ENCODE measurements at regions not wholly inside any gene's neighbourhood (a gene's known extent, or its start where the extent isn't known, plus 50 kb on each side); places are given as distances from the start of the nearest gene placed in this dataset.

- H4K91ac ChIP-seq (ENCODE audit: low read length), result no peak overlapping the region
- H3K79me1 ChIP-seq (replicated peaks; ENCODE audit: low read length, poor library complexity, severe bottlenecking), result no peaks in the 10 kb centered on the region
- H2BK5ac ChIP-seq (ENCODE audit: low read depth, low read length, poor library complexity, severe bottlenecking), result no peak overlapping the region
- H4K8ac ChIP-seq (ENCODE audit: low read length), result no peak overlapping the region
- H3K18ac ChIP-seq (ENCODE audit: low read depth in 1 of 2, low read length in 2 of 2), result no peak overlapping the region
- H3K4me3 ChIP-seq (ENCODE audit: insufficient read depth in 1 of 2, low read depth in 1 of 2, low read length in 2 of 2), result no peak overlapping the region
- WGBS, result 74% methylated on average over 8 of the region's 8 CpGs
- DNase-seq, result no peak
- no peak overlapping the region for H2BK120ac ChIP-seq (ENCODE audit: low read depth, low read length)
- no peak overlapping the region for H3K9ac ChIP-seq (ENCODE audit: low read length)
- H3K4ac ChIP-seq (ENCODE audit: low read depth in 1 of 2, low read length in 2 of 2), result no peak overlapping the region
- no peaks in the 10 kb centered on the region for H3K9me3 ChIP-seq (ENCODE audit: control insufficient read depth, low read length)
- H2AK5ac ChIP-seq (ENCODE audit: low read length, severe bottlenecking), result no peak overlapping the region
- H3K27ac ChIP-seq (ENCODE audit: low read length, poor library complexity, severe bottlenecking), result no peak overlapping the region
- peak overlapping the region; percentile 27 for H2BK15ac ChIP-seq (ENCODE audit: low read depth, poor library complexity, severe bottlenecking)
- H2BK12ac ChIP-seq (ENCODE audit: low read length in 2 of 2), result peak overlapping the region in 1 of 2 experiments; percentile 38
- peaks cover 15% of the 10 kb centered on the region for H3K4me1 ChIP-seq (ENCODE audit: control insufficient read depth, insufficient read depth, low read depth, low read length)
- H3K27me3 ChIP-seq (ENCODE audit: control insufficient read depth in 1 of 2, insufficient read depth in 1 of 2, low read length in 2 of 2), result peaks cover 0 to 25% of the 10 kb centered on the region in 2 experiments
- no peak overlapping the region for H2AFZ ChIP-seq (ENCODE audit: low read depth, low read length)
- no peak overlapping the region for H3K23ac ChIP-seq (ENCODE audit: low read length in 2 of 2)
- H3K14ac ChIP-seq (ENCODE audit: low read length in 2 of 2), result no peak overlapping the region
- no peaks in the 10 kb centered on the region for H3K36me3 ChIP-seq (ENCODE audit: control insufficient read depth in 1 of 2, insufficient read depth in 2 of 2, low read depth in 1 of 2, low read length in 2 of 2)
- no peak overlapping the region for H3K4me2 ChIP-seq (ENCODE audit: low read length, poor library complexity, severe bottlenecking)
These were observed 88.5 kb downstream of the LINGO1 start for GRCh38 chr15:77544162-77544561.

- Histone ChIP-seq H3K4me3 (ENCODE audit: insufficient read depth in 1 of 2, low read depth in 1 of 2, low read length in 2 of 2) (peak overlapping the region; percentile 30 to 65), H3K9me3 (ENCODE audit: control insufficient read depth, low read length) (no peaks in the 10 kb centered on the region), H2AK5ac (ENCODE audit: low read length, severe bottlenecking) (no peak overlapping the region), H2AFZ (ENCODE audit: low read depth, low read length) (peak overlapping the region; percentile 57), H2BK12ac (ENCODE audit: low read length in 2 of 2) (peak overlapping the region; percentile 87 to 97), H4K91ac (ENCODE audit: low read length) (peak overlapping the region; percentile 66), H3K18ac (ENCODE audit: low read depth in 1 of 2, low read length in 2 of 2) (peak overlapping the region; percentile 46 to 77), H3K4me2 (ENCODE audit: low read length, poor library complexity, severe bottlenecking) (peak overlapping the region; percentile 69), H3K23ac (ENCODE audit: low read length in 2 of 2) (no peak overlapping the region), H3K27ac (ENCODE audit: low read length, poor library complexity, severe bottlenecking) (no peak overlapping the region), H3K4me1 (ENCODE audit: control insufficient read depth, insufficient read depth, low read depth, low read length) (peaks cover 15% of the 10 kb centered on the region), H3K27me3 (ENCODE audit: control insufficient read depth in 1 of 2, insufficient read depth in 1 of 2, low read length in 2 of 2) (peaks cover 0 to 21% of the 10 kb centered on the region in 2 experiments), H3K14ac (ENCODE audit: low read length in 2 of 2) (peak overlapping the region in 1 of 2 experiments; percentile 37), H2BK5ac (ENCODE audit: low read depth, low read length, poor library complexity, severe bottlenecking) (no peak overlapping the region), H3K36me3 (ENCODE audit: control insufficient read depth in 1 of 2, insufficient read depth in 2 of 2, low read depth in 1 of 2, low read length in 2 of 2) (no peaks in the 10 kb centered on the region), H2BK15ac (ENCODE audit: low read depth, poor library complexity, severe bottlenecking) (peak overlapping the region; percentile 73), H3K4ac (ENCODE audit: low read depth in 1 of 2, low read length in 2 of 2) (peak overlapping the region; percentile 53 to 68), H3K9ac (ENCODE audit: low read length) (peak overlapping the region; percentile 85), H2BK120ac (ENCODE audit: low read depth, low read length) (peak overlapping the region; percentile 87), H3K79me1 (replicated peaks; ENCODE audit: low read length, poor library complexity, severe bottlenecking) (no peaks in the 10 kb centered on the region), H4K8ac (ENCODE audit: low read length) (peak overlapping the region; percentile 86)
- 20% methylated on average over 32 of the region's 32 CpGs for WGBS
- DNase-seq, result peak; percentile 85
These were observed 89.4 kb downstream of the LINGO1 start for GRCh38 chr15:77543159-77543882.

GRCh38 chr15:77542491-77543001 is 90.2 kb downstream of the LINGO1 start:
- Histone ChIP-seq H3K4me3 (ENCODE audit: insufficient read depth in 1 of 2, low read depth in 1 of 2, low read length in 2 of 2) (peak overlapping the region in 1 of 2 experiments; percentile 65), H3K27ac (ENCODE audit: low read length, poor library complexity, severe bottlenecking) (no peak overlapping the region), H3K4ac (ENCODE audit: low read depth in 1 of 2, low read length in 2 of 2) (peak overlapping the region; percentile 40 to 68), H3K27me3 (ENCODE audit: control insufficient read depth in 1 of 2, insufficient read depth in 1 of 2, low read length in 2 of 2) (peaks cover 3 to 18% of the 10 kb centered on the region in 2 experiments), H3K4me1 (ENCODE audit: control insufficient read depth, insufficient read depth, low read depth, low read length) (peaks cover 15% of the 10 kb centered on the region), H3K23ac (ENCODE audit: low read length in 2 of 2) (no peak overlapping the region), H3K9ac (ENCODE audit: low read length) (peak overlapping the region; percentile 85), H2AK5ac (ENCODE audit: low read length, severe bottlenecking) (no peak overlapping the region), H2BK12ac (ENCODE audit: low read length in 2 of 2) (peak overlapping the region; percentile 49 to 92), H3K79me1 (replicated peaks; ENCODE audit: low read length, poor library complexity, severe bottlenecking) (no peaks in the 10 kb centered on the region), H2BK5ac (ENCODE audit: low read depth, low read length, poor library complexity, severe bottlenecking) (no peak overlapping the region), H3K4me2 (ENCODE audit: low read length, poor library complexity, severe bottlenecking) (no peak overlapping the region), H2AFZ (ENCODE audit: low read depth, low read length) (peak overlapping the region; percentile 2), H2BK120ac (ENCODE audit: low read depth, low read length) (no peak overlapping the region), H3K14ac (ENCODE audit: low read length in 2 of 2) (no peak overlapping the region), H3K36me3 (ENCODE audit: control insufficient read depth in 1 of 2, insufficient read depth in 2 of 2, low read depth in 1 of 2, low read length in 2 of 2) (no peaks in the 10 kb centered on the region), H4K91ac (ENCODE audit: low read length) (peak overlapping the region; percentile 66), H3K18ac (ENCODE audit: low read depth in 1 of 2, low read length in 2 of 2) (peak overlapping the region in 1 of 2 experiments; percentile 48), H2BK15ac (ENCODE audit: low read depth, poor library complexity, severe bottlenecking) (peak overlapping the region; percentile 73), H4K8ac (ENCODE audit: low read length) (peak overlapping the region; percentile 86), H3K9me3 (ENCODE audit: control insufficient read depth, low read length) (no peaks in the 10 kb centered on the region)
- peak; percentile 16 for DNase-seq
- 80% methylated on average over 16 of the region's 16 CpGs for WGBS

GRCh38 chr15:77541421-77542181 is 91.1 kb downstream of the LINGO1 start:
- no peak overlapping the region for H2BK5ac ChIP-seq (ENCODE audit: low read depth, low read length, poor library complexity, severe bottlenecking)
- 56% methylated on average over 13 of the region's 13 CpGs for WGBS
- H3K36me3 ChIP-seq (ENCODE audit: control insufficient read depth in 1 of 2, insufficient read depth in 2 of 2, low read depth in 1 of 2, low read length in 2 of 2), result no peaks in the 10 kb centered on the region
- peak overlapping the region in 1 of 2 experiments; percentile 45 for H3K14ac ChIP-seq (ENCODE audit: low read length in 2 of 2)
- H3K4me2 ChIP-seq (ENCODE audit: low read length, poor library complexity, severe bottlenecking), result no peak overlapping the region
- H3K18ac ChIP-seq (ENCODE audit: low read depth in 1 of 2, low read length in 2 of 2), result peak overlapping the region in 1 of 2 experiments; percentile 53
- peak overlapping the region; percentile 43 to 59 for H2BK12ac ChIP-seq (ENCODE audit: low read length in 2 of 2)
- no peak overlapping the region for H3K4ac ChIP-seq (ENCODE audit: low read depth in 1 of 2, low read length in 2 of 2)
- peak overlapping the region; percentile 20 for H3K9ac ChIP-seq (ENCODE audit: low read length)
- peak overlapping the region in 1 of 2 experiments; percentile 12 for H3K4me3 ChIP-seq (ENCODE audit: insufficient read depth in 1 of 2, low read depth in 1 of 2, low read length in 2 of 2)
- H3K4me1 ChIP-seq (ENCODE audit: control insufficient read depth, insufficient read depth, low read depth, low read length), result peaks cover 15% of the 10 kb centered on the region
- H2AFZ ChIP-seq (ENCODE audit: low read depth, low read length), result no peak overlapping the region
- no peaks in the 10 kb centered on the region for H3K79me1 ChIP-seq (replicated peaks; ENCODE audit: low read length, poor library complexity, severe bottlenecking)
- H3K23ac ChIP-seq (ENCODE audit: low read length in 2 of 2), result no peak overlapping the region
- no peaks in the 10 kb centered on the region for H3K9me3 ChIP-seq (ENCODE audit: control insufficient read depth, low read length)
- DNase-seq, result peak; percentile 26
- peak overlapping the region; percentile 78 for H2BK15ac ChIP-seq (ENCODE audit: low read depth, poor library complexity, severe bottlenecking)
- peak overlapping the region; percentile 13 for H2BK120ac ChIP-seq (ENCODE audit: low read depth, low read length)
- no peak overlapping the region for H4K8ac ChIP-seq (ENCODE audit: low read length)
- peak overlapping the region; percentile 65 for H4K91ac ChIP-seq (ENCODE audit: low read length)
- H3K27ac ChIP-seq (ENCODE audit: low read length, poor library complexity, severe bottlenecking), result no peak overlapping the region
- no peak overlapping the region for H2AK5ac ChIP-seq (ENCODE audit: low read length, severe bottlenecking)
- H3K27me3 ChIP-seq (ENCODE audit: control insufficient read depth in 1 of 2, insufficient read depth in 1 of 2, low read length in 2 of 2), result peaks cover 12 to 20% of the 10 kb centered on the region in 2 experiments

Measured in mesenchymal stem cell (in vitro differentiated cells and primary cell).